Endothelial cell of umbilical vein (primary cell): ENCODE measurements at regions not wholly inside any gene's neighbourhood (a gene's known extent, or its start where the extent isn't known, plus 50 kb on each side); places are given as distances from the start of the nearest gene placed in this dataset.

Source experiments
- BruUV-seq: library from RNA; stranded (reverse); fragments of 400-500 nt; replicated peaks from 2 replicates; lab custom pipeline; 2021; lab: Mats Ljungman, UMichigan
- CTCF ChIA-PET: fragments of 300-600, 350-600 bp; sonication (Branson Sonifier 250); formaldehyde crosslinking; loops from one replicate; lab custom pipeline; 2021; ENCODE audit warnings: antibody characterized with exemption, inconsistent platforms; lab: Charles Lee
- POLR2A ChIA-PET: fragments of 300-600, 350-600 bp; sonication (Branson Sonifier 250); formaldehyde crosslinking; loops from one replicate; lab custom pipeline; 2021; ENCODE audit warnings: antibody characterized with exemption, inconsistent platforms; lab: Charles Lee
- DNase-seq: peaks from one replicate; pipeline ENCODE4 v3.0.0-alpha.2; 2011; ENCODE audit warnings: low read depth, low spot score
- FAIRE-seq: peaks from 2 replicates; lab custom pipeline; 2011; peaks lifted over from hg19 to GRCh38; lab: Jason Lieb, UNC
- H2AFZ ChIP-seq: 2 replicates; pipeline ENCODE4 v1.6.0; 2012; ENCODE audit warnings: low read depth, low read length, control low read depth, inconsistent platforms
- H3K27ac ChIP-seq: 2 replicates; pipeline ENCODE4 v1.5.1; 2011; ENCODE audit warnings: low read depth, mild to moderate bottlenecking, control low read depth, low read length, moderate library complexity; ENCODE audit not compliant: insufficient read depth
- H3K27me3 ChIP-seq, 2 experiments: 2 replicates each; pipeline versions ENCODE4 v1.6.0 to v1.6.1; 2011; ENCODE audit warnings: low read length in 2 of 2, mixed read lengths in 1 of 2; ENCODE audit not compliant: control insufficient read depth in 2 of 2, insufficient read depth in 2 of 2
- H3K36me3 ChIP-seq, 2 experiments: 2 replicates in 1 of 2; 3 replicates in 1 of 2; pipeline ENCODE4 v1.5.1; 2011; ENCODE audit warnings: low read length in 2 of 2, mild to moderate bottlenecking in 1 of 2, moderate library complexity in 1 of 2; ENCODE audit not compliant: control insufficient read depth in 2 of 2, insufficient read depth in 2 of 2; ENCODE audit errors: extremely low read depth in 1 of 2
- H3K4me1 ChIP-seq: 3 replicates; pipeline ENCODE4 v1.5.1; 2011; ENCODE audit warnings: mild to moderate bottlenecking, low read length; ENCODE audit not compliant: control insufficient read depth, insufficient read depth; ENCODE audit errors: extremely low read depth
- H3K4me2 ChIP-seq: 2 replicates; pipeline ENCODE4 v1.6.1; 2011; ENCODE audit warnings: low read length, control low read depth, mixed read lengths; ENCODE audit not compliant: insufficient read depth
- H3K4me3 ChIP-seq, 3 experiments: fragments of 200-600 bp in 1 of 3; sonication (generic), shearing (Covaris generic) in 1 of 3; replicated peaks in 1 of 3; 2 replicates each; pipeline ENCODE4 v1.5.1; 2011 to 2016; ENCODE audit warnings: control low read depth in 3 of 3, low read length in 3 of 3, mild to moderate bottlenecking in 2 of 3, inconsistent platforms in 1 of 3, low read depth in 1 of 3, moderate library complexity in 1 of 3; ENCODE audit not compliant: insufficient read depth in 1 of 3
- H3K79me2 ChIP-seq: 2 replicates; pipeline ENCODE4 v1.6.0; 2012; ENCODE audit warnings: low read length, inconsistent platforms; ENCODE audit not compliant: control insufficient read depth, insufficient read depth
- H3K9ac ChIP-seq: replicated peaks from 2 replicates; pipeline ENCODE3; 2011; ENCODE audit warnings: low read length, control low read depth; ENCODE audit not compliant: insufficient read depth; ENCODE audit errors: extremely low read depth
- H3K9me1 ChIP-seq: replicated peaks from 3 replicates; pipeline ENCODE4 v1.6.0; 2011; ENCODE audit warnings: mild to moderate bottlenecking, low read length; ENCODE audit not compliant: control insufficient read depth, insufficient read depth; ENCODE audit errors: extremely low read depth
- H3K9me3 ChIP-seq: replicated peaks from 2 replicates; pipeline ENCODE4 v1.5.1; 2012; ENCODE audit warnings: low read length, inconsistent platforms; ENCODE audit not compliant: control insufficient read depth, insufficient read depth
- H4K20me1 ChIP-seq: replicated peaks from 2 replicates; pipeline ENCODE3; 2011; ENCODE audit warnings: mild to moderate bottlenecking, low read length; ENCODE audit not compliant: control insufficient read depth, insufficient read depth; ENCODE audit errors: extremely low read depth
- EZH2 ChIP-seq: IDR thresholded peaks from 2 replicates; pipeline ENCODE4 v1.6.1; 2012; ENCODE audit warnings: borderline replicate concordance, low read depth, mild to moderate bottlenecking, moderate library complexity, low read length, inconsistent platforms; ENCODE audit not compliant: severe bottlenecking
- FOS ChIP-seq: IDR thresholded peaks from 2 replicates; pipeline ENCODE4 v1.6.1; 2011; ENCODE audit warnings: mild to moderate bottlenecking, low read length, moderate library complexity, borderline replicate concordance; ENCODE audit not compliant: insufficient read depth
- GATA2 ChIP-seq: IDR thresholded peaks from 2 replicates; pipeline ENCODE4 v1.7.0; 2011; ENCODE audit warnings: low read depth, mild to moderate bottlenecking, moderate library complexity, mixed read lengths, low read length; ENCODE audit not compliant: insufficient read length, insufficient read depth
- JUN ChIP-seq: IDR thresholded peaks from 2 replicates; pipeline ENCODE4 v1.6.1; 2011; ENCODE audit warnings: borderline replicate concordance, low read depth; ENCODE audit not compliant: insufficient read length, insufficient read depth
- MYC ChIP-seq: IDR thresholded peaks from one replicate; pipeline ENCODE4 v1.6.1; 2011; ENCODE audit warnings: mild to moderate bottlenecking, low read depth, low read length
- POLR2A ChIP-seq: IDR thresholded peaks from 2 replicates; pipeline ENCODE4 v1.6.1; 2012; ENCODE audit warnings: low read depth, mild to moderate bottlenecking, control low read depth, low read length
- POLR2AphosphoS5 ChIP-seq: IDR thresholded peaks from 2 replicates; pipeline ENCODE4 v1.6.1; 2012; ENCODE audit warnings: low read depth, mild to moderate bottlenecking, control low read depth, low read length, moderate library complexity; ENCODE audit not compliant: insufficient read depth
- dilution Hi-C: fragments of 300-500 bp; cut with MboI; formaldehyde crosslinking; loops from one replicate; pipeline ENCODE4 v1.15.0; 2019; ENCODE audit warnings: low sequenced_read_pairs; ENCODE audit not compliant: extremely low pct_ligation_motif_present
- intact Hi-C: fragments of 100-400 bp; cut with micrococcal nuclease; formaldehyde crosslinking; loops from one replicate; pipeline ENCODE4 v1.10.0; 2022
- TF ChIP-seq, protein P1 (sequence below), 2 donors: IDR thresholded peaks; 1 replicate in 1 of 2; 2 replicates in 1 of 2; pipeline ENCODE4 v1.5.1; 2011; ENCODE audit warnings: low read length in 2 of 2, mild to moderate bottlenecking in 2 of 2, moderate library complexity in 2 of 2, control low read depth in 1 of 2, inconsistent platforms in 1 of 2, low read depth in 1 of 2; ENCODE audit not compliant: insufficient read depth in 1 of 2; ENCODE audit errors: extremely low read depth in 1 of 2
- TF ChIP-seq, protein P2 (sequence below): IDR thresholded peaks from 2 replicates; pipeline ENCODE4 v1.6.1; 2011; ENCODE audit not compliant: insufficient read depth, insufficient read length

DNA sequence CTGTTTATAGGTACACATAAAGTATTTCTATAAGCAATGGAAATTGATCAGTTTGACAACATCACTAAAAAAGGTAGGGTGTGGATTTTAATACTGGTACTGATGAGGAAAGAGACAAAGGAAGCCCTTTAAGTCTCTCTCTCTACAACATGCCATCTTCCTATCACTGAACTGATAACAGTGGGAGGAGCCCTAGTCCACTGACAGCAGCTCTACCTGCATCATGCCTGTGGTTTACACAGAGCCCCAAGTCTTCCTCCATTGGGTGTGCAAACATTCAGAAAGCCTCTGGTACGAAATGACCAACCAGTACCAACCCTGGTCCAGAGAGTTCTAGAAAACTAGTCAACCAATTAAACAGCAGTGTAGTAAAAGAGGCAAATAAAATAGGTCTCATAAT lies 53.4 kb downstream of the KLF12 start:
- no TSS peak for BruUV-seq
- no peak for FAIRE-seq
- H3K4me1 ChIP-seq = peaks cover 14% of the 10 kb centered on the region
- peaks cover 58% of the 10 kb centered on the region for H3K79me2 ChIP-seq
- H4K20me1 ChIP-seq = peaks cover 2% of the 10 kb centered on the region
- no peaks in the 10 kb centered on the region for H3K9me1 ChIP-seq
- no peak overlapping the region for H3K27ac ChIP-seq
- CTCF ChIA-PET = no interaction called here
- POLR2A ChIA-PET = no interaction called here
- H3K4me3 ChIP-seq = no peak overlapping the region
- no peaks in the 10 kb centered on the region for H3K9me3 ChIP-seq
- no peak overlapping the region for H3K4me2 ChIP-seq
- dilution Hi-C loops = no loop called here
- H2AFZ ChIP-seq = no peak overlapping the region
- no peak for TF ChIP-seq GATA2
- TF ChIP-seq, protein P1, sequence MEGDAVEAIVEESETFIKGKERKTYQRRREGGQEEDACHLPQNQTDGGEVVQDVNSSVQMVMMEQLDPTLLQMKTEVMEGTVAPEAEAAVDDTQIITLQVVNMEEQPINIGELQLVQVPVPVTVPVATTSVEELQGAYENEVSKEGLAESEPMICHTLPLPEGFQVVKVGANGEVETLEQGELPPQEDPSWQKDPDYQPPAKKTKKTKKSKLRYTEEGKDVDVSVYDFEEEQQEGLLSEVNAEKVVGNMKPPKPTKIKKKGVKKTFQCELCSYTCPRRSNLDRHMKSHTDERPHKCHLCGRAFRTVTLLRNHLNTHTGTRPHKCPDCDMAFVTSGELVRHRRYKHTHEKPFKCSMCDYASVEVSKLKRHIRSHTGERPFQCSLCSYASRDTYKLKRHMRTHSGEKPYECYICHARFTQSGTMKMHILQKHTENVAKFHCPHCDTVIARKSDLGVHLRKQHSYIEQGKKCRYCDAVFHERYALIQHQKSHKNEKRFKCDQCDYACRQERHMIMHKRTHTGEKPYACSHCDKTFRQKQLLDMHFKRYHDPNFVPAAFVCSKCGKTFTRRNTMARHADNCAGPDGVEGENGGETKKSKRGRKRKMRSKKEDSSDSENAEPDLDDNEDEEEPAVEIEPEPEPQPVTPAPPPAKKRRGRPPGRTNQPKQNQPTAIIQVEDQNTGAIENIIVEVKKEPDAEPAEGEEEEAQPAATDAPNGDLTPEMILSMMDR (IDR thresholded peaks at IDR 0.05; ENCODE audit: extremely low read depth in 1 of 2, insufficient read depth in 1 of 2, low read depth in 1 of 2, low read length in 2 of 2) = no peak
- TF ChIP-seq POLR2AphosphoS5 = no peak
- TF ChIP-seq POLR2A = no peak
- TF ChIP-seq, protein P2, sequence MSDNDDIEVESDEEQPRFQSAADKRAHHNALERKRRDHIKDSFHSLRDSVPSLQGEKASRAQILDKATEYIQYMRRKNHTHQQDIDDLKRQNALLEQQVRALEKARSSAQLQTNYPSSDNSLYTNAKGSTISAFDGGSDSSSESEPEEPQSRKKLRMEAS = no peak
- TF ChIP-seq MYC = no peak
- no peak for TF ChIP-seq JUN
- no peak for TF ChIP-seq EZH2
- TF ChIP-seq FOS = no peak
- no peaks in the 10 kb centered on the region for H3K27me3 ChIP-seq
- intact Hi-C loops = no loop called here
- no peaks in the 10 kb centered on the region for H3K36me3 ChIP-seq
- DNase-seq = no peak
- H3K9ac ChIP-seq = no peak overlapping the region
